Kidney glomerular epithelial cell (primary cell): ENCODE measurements at regions not wholly inside any gene's neighbourhood (a gene's known extent, or its start where the extent isn't known, plus 50 kb on each side); places are given as distances from the start of the nearest gene placed in this dataset.
"Not testable (repeated sequence)": the region's sequence is repeated elsewhere in the genome, so short reads cannot be mapped to it uniquely, and the experiment has no call there.

Experiments used
- DNase-seq: peaks from one replicate; lab custom pipeline; 2025; lab: John Stamatoyannopoulos, UW

DNA sequence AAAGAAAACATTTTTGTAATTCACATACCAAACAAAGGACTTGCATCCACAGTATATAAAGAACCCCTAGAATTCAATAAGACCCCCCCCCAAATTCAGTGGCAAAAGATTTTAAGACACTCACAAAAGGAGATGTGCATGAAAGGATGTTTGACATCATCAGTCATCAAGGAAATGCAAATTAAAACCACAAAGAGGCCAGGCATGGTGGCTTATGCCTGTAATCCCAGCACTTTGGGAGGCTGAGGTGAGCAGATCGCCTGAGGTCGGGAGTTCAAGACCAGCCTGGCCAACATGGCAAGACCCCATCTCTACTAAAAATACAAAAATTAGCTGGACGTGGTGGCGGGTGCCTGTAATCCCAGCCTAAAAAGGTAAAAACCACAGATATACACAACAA is 61.3 kb downstream of the AIPL1 start:
- DNase-seq, result not testable (repeated sequence)

DNA sequence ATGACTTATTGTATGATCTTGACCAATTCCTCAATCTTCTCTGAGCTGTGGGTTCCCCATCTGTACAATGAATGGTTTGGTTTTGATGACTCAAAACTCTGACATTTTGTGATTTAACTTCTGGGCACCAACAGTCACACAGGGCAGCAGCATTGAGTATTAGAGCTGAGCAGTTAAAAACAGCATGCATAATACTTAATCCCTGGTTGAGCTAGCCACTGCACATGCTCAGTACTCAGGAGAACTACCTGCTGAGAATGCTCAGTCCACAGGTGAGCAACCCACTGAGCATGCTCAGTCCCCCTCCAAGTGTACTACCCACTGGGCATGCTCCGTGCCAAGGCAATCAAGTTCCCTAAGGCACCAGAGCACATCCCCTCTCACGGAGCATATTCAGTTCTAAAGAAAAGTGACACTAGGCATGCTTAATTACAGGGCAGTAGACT is 68.7 kb downstream of the AIPL1 start:
- DNase-seq, result peak; percentile 45

DNA sequence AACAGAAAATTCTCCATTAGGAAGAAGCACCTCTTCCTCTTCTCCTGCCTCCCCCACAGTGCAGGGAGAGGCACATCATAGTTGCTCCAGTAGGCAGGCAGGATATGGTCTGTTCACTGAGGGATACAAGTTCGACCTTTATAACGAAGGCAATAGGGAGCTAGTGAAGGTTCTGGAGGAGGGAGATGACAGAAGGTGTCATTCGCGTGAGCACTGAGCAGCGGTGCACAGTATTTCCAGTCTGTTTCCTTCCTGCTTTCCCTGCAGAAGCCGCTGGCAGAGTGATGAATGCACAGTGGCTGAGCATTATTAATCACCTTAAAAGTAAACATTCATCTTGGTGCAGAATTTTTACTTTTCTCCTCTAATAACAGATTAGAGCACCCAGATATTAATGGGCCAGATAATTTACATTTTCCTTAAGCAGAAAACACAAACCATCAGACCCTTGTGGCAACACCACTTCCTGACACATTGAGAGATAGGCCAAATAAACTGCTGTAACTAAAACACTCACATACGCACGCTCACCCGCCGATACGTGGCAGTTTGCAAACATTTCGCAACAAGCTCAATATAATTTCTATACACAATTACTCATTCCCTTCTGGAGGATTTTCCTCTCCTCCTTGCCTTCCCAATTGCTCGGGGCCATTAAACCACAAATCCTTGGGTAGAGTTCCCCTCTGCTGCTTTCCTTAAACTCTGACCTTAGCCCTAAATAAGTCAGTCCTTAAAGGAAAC is 69.5 kb downstream of the AIPL1 start:
- no peak for DNase-seq

DNA sequence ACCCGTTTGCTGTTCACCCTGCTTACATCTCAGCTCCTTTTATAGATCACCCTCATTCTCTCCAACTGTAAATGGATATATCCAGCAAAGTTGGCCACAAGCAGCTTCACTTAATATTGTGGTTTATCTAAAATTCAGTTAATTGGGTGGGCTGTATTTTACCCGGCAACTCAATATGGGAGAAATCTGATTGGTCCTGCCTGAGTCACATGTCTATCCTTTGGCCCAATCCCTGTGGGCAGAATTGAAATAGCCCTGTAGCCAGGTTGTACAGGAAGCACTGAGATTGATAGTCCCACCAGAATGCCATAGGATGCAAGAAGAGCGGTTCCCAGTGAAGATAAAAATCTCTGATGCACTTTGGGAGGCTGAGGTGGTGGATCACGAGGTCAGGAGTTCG is 73.2 kb downstream of the AIPL1 start:
- DNase-seq, result no peak

DNA sequence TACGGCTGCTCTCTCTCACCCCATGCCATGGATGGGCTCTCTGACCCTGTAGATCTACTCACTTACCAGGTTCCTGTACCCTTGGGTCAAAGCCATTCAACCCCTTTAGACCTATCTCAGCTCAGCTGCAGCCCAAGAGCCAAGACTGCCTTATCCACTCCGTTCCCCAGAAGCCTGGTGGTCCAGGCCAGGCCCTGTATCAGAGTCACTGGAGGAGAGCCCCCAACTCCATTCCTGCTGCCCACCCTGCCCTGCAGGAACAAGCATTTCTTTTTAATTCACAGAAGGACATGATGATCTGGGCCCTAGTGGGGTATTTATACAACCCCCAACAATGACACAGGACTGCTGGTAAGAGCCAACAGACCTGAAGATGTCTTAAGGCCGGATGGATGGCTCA is 76.8 kb downstream of the AIPL1 start:
- no peak for DNase-seq

DNA sequence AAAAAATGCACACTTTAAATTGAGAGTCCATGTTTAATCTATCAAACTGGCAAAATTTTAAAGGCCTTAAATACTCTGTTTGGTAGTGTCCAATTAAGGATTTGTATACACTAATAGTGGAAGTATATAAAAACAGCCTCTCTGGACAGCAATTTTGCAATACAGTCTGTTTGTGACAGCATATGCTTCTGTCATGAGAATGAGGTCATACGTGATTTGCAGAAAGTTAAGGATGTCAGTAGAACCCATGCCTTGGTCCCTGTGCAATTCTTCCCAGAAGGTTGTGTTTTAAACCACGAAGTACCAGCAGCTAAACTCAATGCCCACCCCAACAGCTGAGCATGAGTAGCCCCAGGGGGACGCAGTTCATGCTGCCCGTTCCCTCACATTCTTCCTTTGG is 78.4 kb downstream of the AIPL1 start:
- no peak for DNase-seq

DNA sequence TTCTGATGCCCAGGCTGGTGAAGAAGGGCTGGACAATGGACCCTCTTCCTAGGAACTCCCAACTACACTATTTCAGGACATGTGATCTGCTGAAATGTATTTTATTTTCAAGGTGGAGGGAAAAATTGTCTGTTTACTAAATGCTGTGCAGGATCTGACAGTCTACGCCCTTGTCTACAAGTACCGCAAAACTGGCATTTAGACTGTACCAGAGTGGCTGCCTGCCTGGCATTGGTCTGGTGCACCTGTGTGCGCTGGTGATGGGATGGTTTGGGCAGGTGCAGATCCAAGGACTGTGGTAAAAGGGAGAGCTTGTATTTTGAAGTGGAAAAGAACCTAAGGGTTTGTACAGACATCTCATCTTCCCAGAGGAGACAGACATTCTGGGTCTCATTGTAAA is 79.7 kb downstream of the AIPL1 start:
- no peak for DNase-seq

DNA sequence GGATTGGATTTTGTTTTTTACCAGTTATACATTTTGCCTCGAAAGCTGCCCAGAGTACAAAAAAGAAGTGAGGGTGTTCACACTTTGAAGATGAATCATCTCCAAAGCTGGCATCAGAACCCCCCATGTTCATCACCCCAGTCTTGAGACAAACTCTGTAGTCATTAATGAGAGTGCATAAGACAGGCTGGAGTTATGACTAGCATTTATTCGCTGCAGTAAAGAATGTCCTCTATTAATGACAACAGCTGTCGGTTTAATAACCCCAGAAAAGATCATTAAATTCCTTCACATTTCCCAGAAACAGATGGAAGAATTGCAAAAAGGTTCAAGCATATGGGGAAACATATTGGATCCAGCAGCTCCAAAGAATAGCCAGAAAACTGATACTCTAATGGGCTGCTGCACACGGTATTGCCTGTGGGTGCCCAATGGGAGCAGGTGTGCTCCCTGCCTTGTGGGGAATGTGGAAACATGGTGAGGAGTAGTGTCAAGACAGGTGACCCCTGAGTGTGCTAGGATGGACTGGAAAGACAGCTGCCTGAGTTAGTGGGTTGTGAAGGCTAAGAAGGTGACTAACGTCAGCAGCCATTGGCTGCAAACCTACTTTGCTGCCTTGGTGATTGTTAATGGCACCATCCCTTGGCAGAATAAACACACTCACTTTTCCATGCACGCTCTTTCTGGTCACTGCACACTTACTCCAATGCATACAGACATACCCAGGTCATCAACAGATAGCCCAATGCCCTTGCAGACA is 81.9 kb downstream of the AIPL1 start:
- no peak for DNase-seq

DNA sequence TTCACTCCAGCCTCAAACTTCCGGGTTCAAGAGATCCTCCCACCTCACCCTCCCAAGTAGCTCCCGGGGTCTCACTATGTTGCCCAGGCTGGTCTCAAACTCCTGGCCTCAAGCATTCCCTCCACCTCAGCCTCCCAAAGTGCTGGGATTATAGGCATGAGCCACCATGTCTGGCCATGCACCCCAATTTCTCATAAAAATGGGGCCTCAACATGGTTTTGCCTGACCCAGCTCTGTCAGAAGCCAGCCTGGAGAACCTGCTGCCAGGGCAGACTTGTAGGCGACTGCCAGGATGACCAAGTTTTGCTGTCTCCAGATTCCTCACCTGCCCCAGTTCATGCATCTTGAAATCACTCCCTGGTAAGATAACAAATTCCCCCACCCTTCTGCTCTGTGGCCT is 82.9 kb downstream of the AIPL1 start:
- no peak for DNase-seq

DNA sequence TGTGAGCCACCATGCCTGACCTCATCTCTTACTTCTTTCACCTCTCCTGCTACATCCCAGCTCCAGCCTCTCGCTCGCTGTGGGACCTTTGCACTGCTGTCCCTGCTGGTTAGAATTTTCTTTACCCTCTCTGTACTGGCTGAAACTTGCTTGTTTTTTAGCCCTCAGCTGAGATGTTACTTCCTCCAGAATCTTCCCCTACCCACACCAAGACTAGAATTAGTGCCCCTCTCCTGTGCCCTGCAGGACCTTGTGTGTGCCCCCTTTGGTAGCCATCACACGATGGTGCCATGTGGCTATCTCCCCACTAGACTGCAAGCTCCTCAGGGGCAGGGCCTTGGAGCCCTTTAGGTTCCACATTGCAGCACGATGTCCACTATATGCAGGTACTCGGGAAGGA is 84.1 kb downstream of the AIPL1 start:
- DNase-seq, result no peak

DNA sequence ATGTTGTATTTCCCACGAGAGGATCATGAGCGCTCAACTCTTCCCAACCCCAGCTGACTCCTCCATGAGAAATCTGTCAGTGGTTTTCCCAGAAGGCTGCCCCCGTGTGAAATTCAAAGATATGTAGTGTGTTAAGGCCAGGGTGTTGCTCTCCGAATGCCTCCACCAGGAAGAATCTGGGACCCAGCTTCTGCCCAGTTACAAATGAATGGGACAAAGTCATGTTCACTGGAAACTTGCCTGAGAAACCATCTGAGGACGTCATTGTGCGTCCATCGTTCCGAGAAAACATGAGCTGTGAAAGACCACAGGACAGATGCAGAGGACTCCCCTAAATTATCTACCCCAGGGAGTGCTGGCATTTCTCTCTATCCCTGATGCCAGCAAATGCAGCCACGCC is 86.0 kb downstream of the AIPL1 start:
- no peak for DNase-seq

DNA sequence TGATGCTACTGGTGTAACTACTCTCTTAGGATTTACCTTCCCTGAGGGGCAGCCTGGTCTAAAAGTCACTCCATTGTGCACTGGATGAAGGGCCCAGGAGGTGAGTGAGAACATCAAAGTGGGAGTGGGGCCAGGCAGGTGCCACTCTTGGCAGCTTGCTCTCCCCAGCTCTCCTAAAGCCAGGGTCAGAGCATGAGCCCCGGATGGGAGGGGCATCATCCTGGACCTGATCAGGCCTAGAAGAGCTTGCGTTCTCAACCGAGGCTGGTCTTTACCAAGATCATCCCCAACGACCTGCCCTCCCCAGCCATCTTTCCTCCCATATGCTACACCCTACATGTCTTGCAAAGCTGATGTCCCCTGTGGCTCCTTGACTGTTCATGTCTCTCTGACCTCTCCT is 87.1 kb downstream of the AIPL1 start:
- no peak for DNase-seq

DNA sequence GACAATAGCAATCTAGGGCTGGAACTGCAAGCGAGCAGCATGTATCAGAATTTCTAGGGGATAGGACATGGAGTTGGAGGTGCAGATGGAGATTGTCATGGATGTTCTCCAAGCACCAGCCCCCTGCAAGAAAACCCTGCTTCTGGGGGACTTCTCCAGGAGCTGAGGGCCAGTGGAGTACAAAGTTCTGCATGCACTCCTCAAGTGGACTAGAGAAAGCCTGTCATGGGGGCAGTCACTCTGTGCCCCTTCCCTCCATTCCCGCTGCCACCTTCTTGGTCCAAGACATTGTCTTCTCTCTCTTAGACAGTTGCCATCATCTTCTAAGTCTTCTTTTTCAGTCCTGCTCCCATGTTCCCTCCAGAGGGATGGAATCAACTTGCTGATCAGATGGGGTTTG is 87.9 kb downstream of the AIPL1 start:
- DNase-seq, result no peak

DNA sequence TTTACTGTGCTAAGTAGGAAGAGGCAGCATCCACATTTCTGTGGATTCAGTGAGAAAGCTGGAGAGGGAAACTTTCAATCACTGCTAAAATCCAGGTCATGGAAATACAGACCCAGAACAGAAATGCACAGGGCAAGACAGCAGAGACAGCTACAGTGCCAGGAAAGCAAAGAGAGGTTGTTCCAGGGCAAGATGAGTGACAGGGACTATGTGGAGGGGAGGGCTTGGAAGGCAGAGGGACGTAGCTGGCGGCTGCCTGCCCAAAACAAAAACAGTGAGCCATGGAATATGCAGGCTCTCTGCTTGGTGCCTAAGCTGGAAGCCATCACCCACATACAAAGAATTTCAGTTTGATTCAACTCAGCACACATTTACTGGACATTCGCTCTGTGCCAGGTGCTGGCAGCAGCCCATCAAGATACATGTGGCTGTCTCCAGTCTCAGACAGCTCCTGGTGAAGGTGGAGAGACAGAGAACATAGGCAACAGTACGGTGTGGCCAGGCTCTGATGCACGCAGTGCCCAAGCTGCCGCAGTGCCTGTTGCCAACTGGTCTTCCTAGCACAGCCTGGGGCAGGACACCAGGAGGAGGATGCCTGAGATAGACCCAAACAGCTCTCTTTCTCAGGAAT is 88.7 kb downstream of the AIPL1 start:
- DNase-seq, result no peak

DNA sequence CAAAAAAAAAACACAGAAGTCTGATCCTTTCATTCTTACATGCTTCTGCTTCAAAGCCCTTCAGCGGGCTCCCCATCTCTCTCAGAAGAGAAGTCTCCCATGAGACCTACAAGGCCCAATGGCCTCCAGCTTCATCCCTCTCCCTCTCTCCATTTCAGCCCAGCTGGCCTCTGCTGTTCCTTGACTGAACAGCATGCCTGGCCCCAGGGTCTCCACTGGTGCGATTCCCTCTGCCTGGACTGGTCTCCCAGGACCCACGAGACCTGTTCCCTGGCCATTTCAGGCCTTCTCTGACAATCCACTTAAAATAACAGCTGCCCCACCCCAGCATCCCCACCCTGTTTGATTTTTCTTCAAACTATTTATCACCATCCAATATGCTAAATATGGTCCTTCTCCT is 91.2 kb downstream of the AIPL1 start:
- DNase-seq, result no peak

DNA sequence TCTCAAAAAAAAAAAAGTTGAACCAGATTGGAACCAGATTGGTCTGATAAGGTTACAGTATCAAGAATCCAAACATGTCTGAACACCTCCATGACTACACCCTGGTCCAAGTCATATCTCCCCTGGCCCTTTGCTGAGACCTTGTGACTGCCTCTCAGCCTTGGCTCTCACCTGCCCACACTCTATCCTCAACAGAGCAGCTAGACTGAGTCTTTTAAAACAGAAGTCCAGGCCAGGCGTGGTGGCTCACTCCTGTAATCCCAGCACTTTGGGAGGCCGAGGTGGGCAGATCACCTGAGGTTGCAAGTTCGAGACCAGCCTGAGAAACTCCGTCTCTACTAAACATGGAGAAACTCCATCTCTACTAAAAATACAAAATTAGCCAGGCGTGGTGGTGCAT is 91.7 kb downstream of the AIPL1 start:
- DNase-seq, result no peak

DNA sequence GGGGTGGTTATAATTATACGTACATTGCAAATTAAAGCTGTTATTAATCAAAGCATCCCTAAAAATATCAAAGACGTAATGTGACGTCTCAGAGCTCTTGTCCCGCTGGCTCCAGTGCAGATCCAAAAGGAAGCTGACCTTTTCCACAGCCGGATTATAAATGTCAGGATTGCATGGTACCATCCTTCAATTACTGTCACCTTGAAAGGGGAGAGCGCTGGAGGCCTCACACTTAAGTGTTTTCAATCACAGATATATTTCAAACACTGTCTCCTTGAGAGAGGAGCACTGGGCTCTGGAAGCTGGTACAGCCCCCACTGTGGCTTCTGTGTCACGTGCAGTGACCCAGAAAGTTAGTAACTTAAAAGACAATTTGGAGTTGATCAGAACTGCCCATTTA is 94.2 kb downstream of the AIPL1 start:
- DNase-seq, result no peak

DNA sequence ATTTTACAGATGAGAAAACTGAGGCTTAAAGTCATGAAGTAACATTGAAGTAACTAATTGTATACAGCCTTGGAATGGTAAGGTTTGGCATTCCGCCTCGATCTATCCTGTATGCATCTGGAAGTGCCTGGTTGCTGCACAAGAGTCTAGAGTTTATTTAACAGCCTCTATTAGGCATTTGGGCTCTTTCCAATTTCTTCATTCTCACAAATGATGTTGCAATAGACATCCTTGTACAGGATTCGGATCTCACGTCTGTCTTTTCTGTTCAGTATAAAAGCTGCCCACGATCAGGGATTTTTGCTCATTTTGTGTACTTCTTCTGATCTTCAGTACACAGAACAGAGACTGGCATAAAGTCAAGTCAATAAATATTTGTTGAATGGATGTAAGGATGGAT is 100.5 kb downstream of the AIPL1 start:
- DNase-seq, result no peak

DNA sequence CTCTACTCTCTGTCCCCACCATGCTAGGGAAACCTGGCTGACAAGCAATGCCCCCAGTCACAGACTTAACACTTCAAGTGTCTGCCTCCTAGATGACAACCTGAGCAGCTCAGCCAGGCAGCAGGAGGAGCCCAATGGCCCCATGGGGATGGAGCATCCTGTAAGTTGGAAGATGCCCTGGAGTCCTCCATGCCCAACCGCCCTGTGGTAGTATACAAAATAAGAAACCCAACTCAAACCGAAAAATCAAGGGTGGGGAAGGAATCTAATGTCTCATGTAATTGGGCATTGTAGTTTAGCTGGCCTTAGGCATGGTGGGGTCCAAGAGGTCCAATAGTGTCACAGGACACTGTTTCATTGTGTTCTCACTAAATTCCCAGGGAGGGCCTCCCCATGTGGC is 104.0 kb downstream of the AIPL1 start:
- DNase-seq, result no peak

DNA sequence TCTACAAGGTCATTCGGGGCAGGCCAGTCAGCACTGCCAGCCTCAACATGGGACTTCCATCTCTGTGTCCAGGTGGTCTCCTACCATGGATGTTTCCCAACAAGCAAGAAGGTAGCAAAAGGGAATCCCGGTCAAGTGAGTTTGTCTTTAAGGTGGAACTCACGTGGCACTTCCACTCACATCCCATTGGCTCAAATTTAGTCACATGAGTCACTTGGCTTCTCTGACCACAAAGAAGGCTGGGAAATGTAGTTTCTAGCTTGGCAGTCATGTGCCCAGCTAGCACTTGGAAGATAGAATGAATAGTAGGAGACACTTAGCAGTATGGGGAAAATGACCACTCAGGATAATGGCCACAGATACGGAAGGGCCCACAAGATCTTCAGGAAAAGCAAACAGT is 106.6 kb downstream of the AIPL1 start:
- DNase-seq, result no peak

DNA sequence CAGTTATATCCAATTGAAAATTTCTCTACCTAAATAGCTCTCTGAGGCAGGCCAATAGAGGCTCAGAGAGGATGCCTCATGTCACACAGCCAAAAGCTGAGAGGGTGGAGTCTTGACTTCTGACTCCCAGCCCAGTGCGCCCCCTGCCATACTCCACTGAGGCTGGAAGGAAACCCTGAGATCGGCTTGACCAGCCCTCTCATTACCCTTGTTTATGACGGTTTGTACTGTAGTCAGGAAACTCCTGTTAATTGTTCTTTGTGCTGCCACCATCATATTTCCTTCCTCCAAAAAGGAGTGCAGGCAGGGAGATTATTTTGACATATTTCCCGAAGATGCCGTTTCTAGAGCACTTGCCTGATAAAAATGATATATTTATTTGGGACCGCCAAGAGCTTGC is 107.9 kb downstream of the AIPL1 start:
- no peak for DNase-seq

DNA sequence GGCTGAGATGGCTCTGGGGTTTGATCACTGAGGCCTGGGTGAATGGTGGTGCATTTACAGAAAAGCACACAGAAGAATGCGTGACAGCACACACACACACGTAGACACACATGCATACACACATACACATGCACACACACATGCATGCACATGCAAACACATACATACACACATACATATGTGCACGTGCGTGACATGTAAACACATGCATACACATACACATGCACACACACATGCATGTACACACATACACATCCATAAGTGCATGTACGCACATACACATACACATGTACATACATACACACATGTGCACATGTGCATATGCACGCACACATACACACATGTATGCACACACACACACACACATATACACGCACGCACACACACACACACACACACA is 108.4 kb downstream of the AIPL1 start:
- DNase-seq, result no peak

DNA sequence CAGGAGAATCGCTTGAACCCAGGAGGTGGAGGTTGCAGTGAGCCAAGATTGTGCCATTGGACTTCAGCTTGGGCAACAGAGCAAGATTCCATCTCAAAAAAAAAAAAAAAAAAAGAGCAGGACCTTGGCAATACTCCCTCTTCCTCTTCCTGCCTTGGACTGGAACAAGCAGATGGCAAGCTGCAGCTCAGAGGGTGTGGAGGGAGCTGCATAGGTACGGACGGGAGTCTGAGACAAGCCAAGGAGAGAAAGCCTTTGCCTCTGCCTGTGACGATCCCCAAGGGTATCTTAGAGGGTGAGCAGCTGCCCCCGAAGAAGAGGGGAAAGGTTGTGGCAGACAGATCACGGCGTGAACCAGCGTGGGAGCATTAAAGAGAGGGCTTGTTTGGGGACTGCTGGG is 109.2 kb downstream of the AIPL1 start:
- no peak for DNase-seq
